RWPE1 (cell line): ENCODE measurements at regions not wholly inside any gene's neighbourhood (a gene's known extent, or its start where the extent isn't known, plus 50 kb on each side); places are given as distances from the start of the nearest gene placed in this dataset.

Source experiments
- CTCF ChIA-PET: fragments of 350-600 bp; sonication (Branson Sonifier 250); formaldehyde crosslinking; extraction: SDS; loops from one replicate; lab custom pipeline; 2021; lab: Yijun Ruan, JAX
- POLR2A ChIA-PET: fragments of 400-600 bp; formaldehyde crosslinking; extraction: SDS; loops from one replicate; lab custom pipeline; 2020; ENCODE audit warnings: antibody characterized with exemption; ENCODE audit not compliant: low non-redundant PET; lab: Yijun Ruan, JAX
- DNase-seq: peaks from one replicate; pipeline ENCODE4 v3.0.0; 2012; ENCODE audit warnings: low spot score
- H3K27ac ChIP-seq: fragments of 450-650 bp; 2 replicates; pipeline ENCODE4 v1.5.1; 2017
- TF ChIP-seq, protein P1 (sequence below): fragments of 450-650 bp; conservative IDR thresholded peaks from 2 replicates; pipeline ENCODE4 v1.5.1; 2017; ENCODE audit warnings: low read depth, mild to moderate bottlenecking

GRCh38 chr11:92558323-92558722 lies 333.7 kb downstream of the FAT3 start:
- H3K27ac ChIP-seq = no peak overlapping the region
- POLR2A ChIA-PET = no interaction called here
- CTCF ChIA-PET = no interaction called here
- no peak for DNase-seq
- TF ChIP-seq, protein P1, sequence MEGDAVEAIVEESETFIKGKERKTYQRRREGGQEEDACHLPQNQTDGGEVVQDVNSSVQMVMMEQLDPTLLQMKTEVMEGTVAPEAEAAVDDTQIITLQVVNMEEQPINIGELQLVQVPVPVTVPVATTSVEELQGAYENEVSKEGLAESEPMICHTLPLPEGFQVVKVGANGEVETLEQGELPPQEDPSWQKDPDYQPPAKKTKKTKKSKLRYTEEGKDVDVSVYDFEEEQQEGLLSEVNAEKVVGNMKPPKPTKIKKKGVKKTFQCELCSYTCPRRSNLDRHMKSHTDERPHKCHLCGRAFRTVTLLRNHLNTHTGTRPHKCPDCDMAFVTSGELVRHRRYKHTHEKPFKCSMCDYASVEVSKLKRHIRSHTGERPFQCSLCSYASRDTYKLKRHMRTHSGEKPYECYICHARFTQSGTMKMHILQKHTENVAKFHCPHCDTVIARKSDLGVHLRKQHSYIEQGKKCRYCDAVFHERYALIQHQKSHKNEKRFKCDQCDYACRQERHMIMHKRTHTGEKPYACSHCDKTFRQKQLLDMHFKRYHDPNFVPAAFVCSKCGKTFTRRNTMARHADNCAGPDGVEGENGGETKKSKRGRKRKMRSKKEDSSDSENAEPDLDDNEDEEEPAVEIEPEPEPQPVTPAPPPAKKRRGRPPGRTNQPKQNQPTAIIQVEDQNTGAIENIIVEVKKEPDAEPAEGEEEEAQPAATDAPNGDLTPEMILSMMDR = no peak

- CTCF ChIA-PET = interaction anchor here (0.6 kb wide), 1 partner anchor 8 kb away, joined by 4 read pairs; no protein-coding TSS in a partner anchor
- POLR2A ChIA-PET = no interaction called here
- no peak overlapping the region for H3K27ac ChIP-seq
- DNase-seq = no peak
- TF ChIP-seq, protein P1 = no peak
These were observed 345.1 kb downstream of the FAT3 start for GRCh38 chr11:92569726-92570125.

GRCh38 chr11:92572559-92572958 lies 347.9 kb downstream of the FAT3 start:
- H3K27ac ChIP-seq = no peak overlapping the region
- DNase-seq = no peak
- ChIA-PET CTCF (interaction anchor here (0.7 kb wide), 1 partner anchor 939 kb away, joined by 4 read pairs; no protein-coding TSS in a partner anchor), POLR2A (no interaction called here)
- TF ChIP-seq, protein P1 = no peak

DNA sequence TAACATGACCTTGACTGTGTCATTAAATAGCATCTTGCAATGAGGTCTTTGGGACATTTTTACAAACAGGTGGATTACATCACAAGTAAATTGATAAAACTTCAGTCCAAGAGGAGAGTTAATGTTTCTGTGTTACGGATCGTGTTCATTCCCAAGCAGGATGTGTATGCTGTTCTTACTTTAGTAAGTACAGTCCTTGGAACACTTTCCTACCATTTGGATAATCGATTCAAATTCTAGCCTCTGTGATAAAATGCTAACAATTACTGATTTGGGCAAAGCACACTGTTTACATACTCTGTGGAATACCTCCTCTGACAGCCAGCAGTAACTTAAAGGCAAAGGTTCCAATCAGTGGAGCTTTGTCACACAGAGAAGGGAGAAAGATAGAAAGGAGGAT lies 351.7 kb downstream of the FAT3 start:
- ChIA-PET CTCF (interaction anchor here (0.5 kb wide), 1 partner anchor 23 kb away, joined by 3 read pairs; no protein-coding TSS in a partner anchor), POLR2A (no interaction called here)
- TF ChIP-seq, protein P1 = no peak
- no peak for DNase-seq
- H3K27ac ChIP-seq = no peak overlapping the region

GRCh38 chr11:92580908-92581307 lies 356.3 kb downstream of the FAT3 start:
- ChIA-PET POLR2A (no interaction called here), CTCF (no interaction called here)
- no peak overlapping the region for H3K27ac ChIP-seq
- no peak for DNase-seq
- TF ChIP-seq, protein P1 = no peak

GRCh38 chr11:92588393-92588792 lies 363.8 kb downstream of the FAT3 start:
- ChIA-PET CTCF (no interaction called here), POLR2A (no interaction called here)
- DNase-seq = no peak
- H3K27ac ChIP-seq = no peak overlapping the region
- TF ChIP-seq, protein P1 = no peak

- ChIA-PET POLR2A (no interaction called here), CTCF (interaction anchor here (0.6 kb wide), 1 partner anchor 259 kb away, joined by 4 read pairs; no protein-coding TSS in a partner anchor)
These were observed 364.9 kb downstream of the FAT3 start for GRCh38 chr11:92589512-92589911.

More at GRCh38 chr11:92589512-92589911, 364.9 kb downstream of the FAT3 start:
- DNase-seq = no peak
- TF ChIP-seq, protein P1 = no peak
- no peak overlapping the region for H3K27ac ChIP-seq
